Prostate gland (tissue), 2 donors: ENCODE measurements at regions not wholly inside any gene's neighbourhood (a gene's known extent, or its start where the extent isn't known, plus 50 kb on each side); places are given as distances from the start of the nearest gene placed in this dataset.

ENCODE experiments used
- DNase-seq: peaks from one replicate; pipeline ENCODE4 v3.0.0-alpha.2; 2019; ENCODE audit warnings: low spot score
- H3K27ac ChIP-seq, 2 donors: fragments of 200-600 bp; sonication (generic); 2 replicates each; pipeline ENCODE4 v1.5.1; 2017 to 2019
- H3K27me3 ChIP-seq: fragments of 200-600 bp; sonication (generic); replicated peaks from 2 replicates; pipeline ENCODE4 v1.5.1; 2019; ENCODE audit not compliant: insufficient read depth
- H3K36me3 ChIP-seq, 2 donors: fragments of 200-600 bp; sonication (generic); 1 replicate in 1 of 2; 2 replicates in 1 of 2; pipeline versions ENCODE4 v1.5.1 to v1.8.1; 2017 to 2019
- H3K4me1 ChIP-seq: fragments of 200-600 bp; sonication (generic); replicated peaks from 2 replicates; pipeline ENCODE4 v1.5.1; 2019
- H3K4me3 ChIP-seq, 2 donors: fragments of 200-600 bp; sonication (generic); 2 replicates each; pipeline ENCODE4 v1.5.1; 2017 to 2019
- H3K9me3 ChIP-seq: fragments of 200-600 bp; sonication (generic); 2 replicates; pipeline ENCODE4 v1.5.1; 2017
- POLR2A ChIP-seq: fragments of 450-650 bp; IDR thresholded peaks from one replicate; pipeline ENCODE4 v1.6.1; 2016; ENCODE audit warnings: antibody characterized with exemption, mild to moderate bottlenecking
- POLR2AphosphoS5 ChIP-seq: sonication (generic); formaldehyde crosslinking; IDR thresholded peaks from one replicate; pipeline ENCODE4 v1.6.1; 2017; ENCODE audit warnings: antibody characterized with exemption
- WGBS: methylation state at CpG from one replicate; pipeline ENCODE4 v1.1.5; 2018; 5-methylcytosine and 5-hydroxymethylcytosine counted together
- intact Hi-C: fragments of 100-400 bp; cut with DNase I; formaldehyde crosslinking; loops from one replicate; pipeline ENCODE4 v1.14.2; 2022
- TF ChIP-seq, protein P1 (sequence below), 4 experiments: fragments of 200-600 bp in 2 of 4; fragments of 450-650 bp in 2 of 4; sonication (generic) in 2 of 4; IDR thresholded peaks; 1 replicate in 3 of 4; 2 replicates in 1 of 4; pipeline ENCODE4 v1.5.1; 2016 to 2019; ENCODE audit warnings: antibody characterized with exemption in 4 of 4, mild to moderate bottlenecking in 2 of 4, moderate library complexity in 2 of 4

DNA sequence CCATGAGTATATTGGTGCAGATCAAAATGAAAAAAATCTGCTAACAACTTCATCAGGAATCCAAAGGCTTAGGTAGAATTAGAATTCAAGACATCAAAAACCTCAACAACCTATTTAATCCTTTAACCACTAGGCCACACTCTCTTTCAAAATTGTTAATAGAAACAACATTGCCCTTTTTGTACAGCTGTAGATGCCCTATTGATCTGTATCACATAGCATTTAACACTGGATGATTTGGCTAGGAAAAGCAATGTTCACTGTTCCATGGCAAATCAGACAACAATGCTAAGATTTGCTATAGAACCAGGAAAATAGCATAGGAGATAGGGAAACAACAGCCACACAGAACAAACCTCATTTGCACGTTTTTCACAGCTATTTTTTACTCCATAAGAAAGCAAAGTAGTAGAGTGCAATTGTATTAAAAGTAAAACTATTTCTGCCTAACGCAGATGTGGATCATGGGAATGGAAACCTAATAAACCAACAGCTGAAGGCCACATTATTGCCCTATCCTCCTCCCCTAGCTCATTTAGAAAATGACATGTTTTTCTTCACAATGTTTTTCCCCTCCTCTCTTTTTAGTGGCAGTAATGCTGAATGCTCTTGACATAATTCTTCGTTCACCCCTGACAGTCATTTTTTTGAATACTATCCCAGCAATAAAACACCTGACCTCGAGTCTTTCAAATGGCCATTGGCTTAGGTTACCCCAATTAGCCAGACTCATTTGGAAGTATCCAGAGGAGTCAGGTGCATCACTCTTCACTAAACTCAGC lies 373.0 kb upstream of the CCNH start:
- no peak overlapping the region for H3K4me3 ChIP-seq
- TF ChIP-seq POLR2AphosphoS5 (no peak), POLR2A (no peak)
- TF ChIP-seq, protein P1, sequence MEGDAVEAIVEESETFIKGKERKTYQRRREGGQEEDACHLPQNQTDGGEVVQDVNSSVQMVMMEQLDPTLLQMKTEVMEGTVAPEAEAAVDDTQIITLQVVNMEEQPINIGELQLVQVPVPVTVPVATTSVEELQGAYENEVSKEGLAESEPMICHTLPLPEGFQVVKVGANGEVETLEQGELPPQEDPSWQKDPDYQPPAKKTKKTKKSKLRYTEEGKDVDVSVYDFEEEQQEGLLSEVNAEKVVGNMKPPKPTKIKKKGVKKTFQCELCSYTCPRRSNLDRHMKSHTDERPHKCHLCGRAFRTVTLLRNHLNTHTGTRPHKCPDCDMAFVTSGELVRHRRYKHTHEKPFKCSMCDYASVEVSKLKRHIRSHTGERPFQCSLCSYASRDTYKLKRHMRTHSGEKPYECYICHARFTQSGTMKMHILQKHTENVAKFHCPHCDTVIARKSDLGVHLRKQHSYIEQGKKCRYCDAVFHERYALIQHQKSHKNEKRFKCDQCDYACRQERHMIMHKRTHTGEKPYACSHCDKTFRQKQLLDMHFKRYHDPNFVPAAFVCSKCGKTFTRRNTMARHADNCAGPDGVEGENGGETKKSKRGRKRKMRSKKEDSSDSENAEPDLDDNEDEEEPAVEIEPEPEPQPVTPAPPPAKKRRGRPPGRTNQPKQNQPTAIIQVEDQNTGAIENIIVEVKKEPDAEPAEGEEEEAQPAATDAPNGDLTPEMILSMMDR (IDR thresholded peaks at IDR 0.05) = no peak

DNA sequence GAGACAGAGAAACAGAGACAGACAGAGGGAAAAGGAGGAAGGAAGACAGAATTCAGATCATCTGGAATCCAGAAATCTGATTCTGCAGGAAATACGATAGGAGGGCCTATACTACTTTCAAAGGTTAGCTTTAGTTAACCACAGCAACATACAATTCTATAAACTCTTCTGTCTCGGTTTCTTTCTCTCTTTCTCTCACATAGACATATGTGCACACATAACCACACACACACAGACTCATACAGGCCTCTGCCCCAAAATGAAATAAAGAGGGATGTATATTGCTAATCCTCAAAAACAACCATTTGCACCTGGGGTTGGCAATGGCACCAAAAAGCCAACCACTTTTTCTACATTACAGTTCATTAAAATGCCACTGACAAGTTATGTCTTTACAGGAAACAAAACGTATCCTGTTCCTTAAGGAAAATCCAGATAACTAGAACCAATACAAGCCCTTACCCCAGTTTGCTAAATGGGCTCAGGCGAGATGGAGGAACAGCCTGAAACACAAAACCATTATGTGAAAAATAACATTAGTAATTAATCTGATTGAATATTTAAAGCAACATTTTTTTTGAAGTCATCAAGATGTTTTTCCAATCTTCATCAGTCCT lies 372.3 kb upstream of the CCNH start:
- H3K27ac ChIP-seq = no peak overlapping the region
- H3K4me3 ChIP-seq = no peak overlapping the region
- intact Hi-C loops = no loop called here
- DNase-seq = no peak
- TF ChIP-seq, protein P1 (IDR thresholded peaks at IDR 0.05) = no peak
- TF ChIP-seq POLR2A (no peak), POLR2AphosphoS5 (no peak)
- H3K9me3 ChIP-seq = no peaks in the 10 kb centered on the region
- H3K36me3 ChIP-seq = no peaks in the 10 kb centered on the region
- H3K4me1 ChIP-seq = no peaks in the 10 kb centered on the region
- H3K27me3 ChIP-seq = no peaks in the 10 kb centered on the region
- 67% methylated on average over 4 of the region's 4 CpGs for WGBS

More for the DNA sequence above, 373.0 kb upstream of the CCNH start:
- Histone ChIP-seq H3K27ac (no peak overlapping the region), H3K36me3 (no peaks in the 10 kb centered on the region), H3K4me1 (no peaks in the 10 kb centered on the region), H3K27me3 (no peaks in the 10 kb centered on the region), H3K9me3 (no peaks in the 10 kb centered on the region)
- intact Hi-C loops = no loop called here
- WGBS = 22% methylated on average over 4 of the region's 4 CpGs
- DNase-seq = no peak

DNA sequence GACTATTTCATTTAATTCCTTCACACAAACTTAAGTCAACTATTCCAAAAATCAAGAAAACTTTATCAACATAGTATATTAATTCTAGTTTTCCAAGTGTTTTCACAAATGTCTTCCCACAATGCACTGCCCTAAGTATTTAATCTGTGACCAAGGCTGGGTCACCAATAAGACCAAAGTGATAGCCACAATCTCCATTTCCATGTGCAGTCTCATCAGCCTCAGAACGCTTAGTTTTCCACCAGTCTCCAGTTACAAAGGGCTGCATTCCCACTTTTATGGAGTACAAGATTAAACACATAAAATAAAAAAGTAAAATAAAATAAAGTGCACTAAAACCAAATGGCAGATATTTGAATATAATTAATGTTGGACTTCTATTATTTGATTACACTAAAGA lies 371.6 kb upstream of the CCNH start:
- WGBS = 29% methylated on average over 1 of the region's 1 CpG
- intact Hi-C loops = no loop called here
- H3K9me3 ChIP-seq = no peaks in the 10 kb centered on the region
- no peak for TF ChIP-seq POLR2A
- no peak for TF ChIP-seq POLR2AphosphoS5
- TF ChIP-seq, protein P1 (IDR thresholded peaks at IDR 0.05) = no peak
- no peaks in the 10 kb centered on the region for H3K27me3 ChIP-seq
- H3K4me1 ChIP-seq = no peaks in the 10 kb centered on the region
- no peak overlapping the region for H3K4me3 ChIP-seq
- no peak for DNase-seq
- H3K27ac ChIP-seq = no peak overlapping the region
- no peaks in the 10 kb centered on the region for H3K36me3 ChIP-seq

DNA sequence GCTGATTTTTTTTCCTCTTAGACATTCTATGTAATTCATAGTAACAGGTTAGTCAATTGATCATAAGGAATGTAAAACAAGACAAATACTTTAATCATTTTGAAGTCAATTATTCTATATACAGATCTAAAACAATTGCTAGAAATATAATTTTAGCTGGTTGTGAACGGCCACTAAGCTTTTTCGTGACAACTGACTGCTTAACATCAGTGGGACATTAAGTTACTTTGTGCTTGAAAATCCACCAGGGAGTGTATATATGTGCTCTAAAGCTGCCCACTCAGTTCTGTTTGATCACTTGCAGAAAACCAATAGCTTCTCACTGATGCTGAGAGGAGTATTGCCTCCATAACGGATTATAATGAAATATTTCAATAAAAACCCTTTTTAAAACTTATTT lies 370.2 kb upstream of the CCNH start:
- 82% methylated on average over 3 of the region's 3 CpGs for WGBS
- Histone ChIP-seq H3K4me1 (no peaks in the 10 kb centered on the region), H3K27ac (no peak overlapping the region), H3K27me3 (no peaks in the 10 kb centered on the region), H3K4me3 (no peak overlapping the region), H3K9me3 (no peaks in the 10 kb centered on the region), H3K36me3 (no peaks in the 10 kb centered on the region)
- no peak for TF ChIP-seq POLR2AphosphoS5
- TF ChIP-seq, protein P1 (IDR thresholded peaks at IDR 0.05) = no peak
- no peak for TF ChIP-seq POLR2A
- no peak for DNase-seq
- intact Hi-C loops = no loop called here

DNA sequence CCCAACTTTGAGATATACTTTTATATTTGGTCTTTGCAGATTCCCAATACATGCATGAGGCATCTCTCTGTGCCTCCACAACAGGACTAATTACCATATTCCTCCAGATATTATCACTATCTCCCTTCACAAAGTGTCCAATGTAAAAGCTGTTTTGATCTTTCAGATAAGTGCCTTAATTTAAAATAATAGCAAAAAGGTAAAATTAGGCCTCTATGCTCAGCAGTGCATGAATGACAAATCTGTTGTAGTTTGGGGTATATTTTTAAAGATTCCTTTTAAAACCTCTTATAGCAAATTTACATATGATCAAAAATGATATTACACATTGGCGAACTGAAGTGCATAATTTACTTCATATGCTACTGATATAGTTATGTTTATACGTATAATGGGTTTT lies 369.2 kb upstream of the CCNH start:
- Histone ChIP-seq H3K4me1 (no peaks in the 10 kb centered on the region), H3K36me3 (no peaks in the 10 kb centered on the region), H3K27me3 (no peaks in the 10 kb centered on the region), H3K27ac (no peak overlapping the region), H3K4me3 (no peak overlapping the region), H3K9me3 (no peaks in the 10 kb centered on the region)
- intact Hi-C loops = loop anchor here (2.0 kb wide), 1 partner anchor 909 kb away; no protein-coding TSS in a partner anchor
- DNase-seq = no peak
- WGBS = 95% methylated on average over 2 of the region's 2 CpGs
- TF ChIP-seq, protein P1 (IDR thresholded peaks at IDR 0.05) = no peak
- no peak for TF ChIP-seq POLR2AphosphoS5
- no peak for TF ChIP-seq POLR2A
